Kidney epithelial cell (primary cell): ENCODE measurements at regions not wholly inside any gene's neighbourhood (a gene's known extent, or its start where the extent isn't known, plus 50 kb on each side); places are given as distances from the start of the nearest gene placed in this dataset.

ENCODE experiments used
- DNase-seq: peaks from one replicate; pipeline ENCODE4 v3.0.0-alpha.2; 2010; ENCODE audit warnings: low read depth
- H3K27me3 ChIP-seq: 2 replicates; pipeline ENCODE4 v1.6.0; 2011; ENCODE audit warnings: low read length; ENCODE audit not compliant: control insufficient read depth, insufficient read depth
- H3K36me3 ChIP-seq: 2 replicates; pipeline ENCODE4 v1.5.1; 2011; ENCODE audit warnings: low read length; ENCODE audit not compliant: control insufficient read depth, insufficient read depth
- H3K4me3 ChIP-seq: 2 replicates; pipeline ENCODE4 v1.5.1; 2011; ENCODE audit warnings: low read depth, mild to moderate bottlenecking, control low read depth, low read length
- TF ChIP-seq, protein P1 (sequence below): IDR thresholded peaks from 2 replicates; pipeline ENCODE4 v1.5.1; 2011; ENCODE audit warnings: mild to moderate bottlenecking, moderate library complexity, low read length, control low read depth, inconsistent platforms; ENCODE audit not compliant: insufficient read depth, poor library complexity, severe bottlenecking

DNA sequence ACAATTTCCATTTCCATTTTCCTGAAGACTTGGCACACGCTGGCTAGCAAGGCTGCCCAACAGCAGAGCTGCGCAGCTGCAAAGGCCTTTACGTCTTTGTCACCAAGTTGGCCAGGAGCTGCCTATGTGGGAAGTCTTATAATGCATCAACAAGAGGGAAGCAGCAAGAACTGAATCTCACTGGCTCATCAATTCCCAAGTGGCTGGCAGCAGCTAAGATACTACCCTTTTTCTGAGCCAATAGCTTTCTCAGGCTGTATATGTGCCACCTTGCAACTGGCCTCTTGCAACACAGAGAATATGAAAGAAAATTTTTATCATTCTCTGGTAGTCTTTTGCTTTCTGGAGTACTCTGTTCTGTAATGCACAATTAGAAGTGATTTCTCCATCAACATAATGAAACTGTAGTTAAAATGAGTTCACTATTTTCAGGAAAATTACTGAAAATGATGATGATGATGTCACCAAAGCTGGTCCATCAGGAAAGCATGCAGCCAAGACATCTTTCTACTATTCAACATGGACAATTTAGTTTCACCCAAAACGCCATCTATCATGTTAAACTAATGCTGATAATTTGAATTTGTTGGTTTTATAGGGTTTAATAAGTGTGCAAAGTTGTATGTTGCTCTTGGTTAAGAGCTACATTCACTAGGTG lies 97.3 kb upstream of the FOXA2 start:
- Histone ChIP-seq H3K36me3 (no peaks in the 10 kb centered on the region), H3K4me3 (no peak overlapping the region), H3K27me3 (peaks cover 2% of the 10 kb centered on the region)
- no peak for DNase-seq
- TF ChIP-seq, protein P1, sequence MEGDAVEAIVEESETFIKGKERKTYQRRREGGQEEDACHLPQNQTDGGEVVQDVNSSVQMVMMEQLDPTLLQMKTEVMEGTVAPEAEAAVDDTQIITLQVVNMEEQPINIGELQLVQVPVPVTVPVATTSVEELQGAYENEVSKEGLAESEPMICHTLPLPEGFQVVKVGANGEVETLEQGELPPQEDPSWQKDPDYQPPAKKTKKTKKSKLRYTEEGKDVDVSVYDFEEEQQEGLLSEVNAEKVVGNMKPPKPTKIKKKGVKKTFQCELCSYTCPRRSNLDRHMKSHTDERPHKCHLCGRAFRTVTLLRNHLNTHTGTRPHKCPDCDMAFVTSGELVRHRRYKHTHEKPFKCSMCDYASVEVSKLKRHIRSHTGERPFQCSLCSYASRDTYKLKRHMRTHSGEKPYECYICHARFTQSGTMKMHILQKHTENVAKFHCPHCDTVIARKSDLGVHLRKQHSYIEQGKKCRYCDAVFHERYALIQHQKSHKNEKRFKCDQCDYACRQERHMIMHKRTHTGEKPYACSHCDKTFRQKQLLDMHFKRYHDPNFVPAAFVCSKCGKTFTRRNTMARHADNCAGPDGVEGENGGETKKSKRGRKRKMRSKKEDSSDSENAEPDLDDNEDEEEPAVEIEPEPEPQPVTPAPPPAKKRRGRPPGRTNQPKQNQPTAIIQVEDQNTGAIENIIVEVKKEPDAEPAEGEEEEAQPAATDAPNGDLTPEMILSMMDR = no peak

GRCh38 chr20:22682381-22682780 lies 98.0 kb upstream of the FOXA2 start:
- H3K4me3 ChIP-seq = no peak overlapping the region
- no peaks in the 10 kb centered on the region for H3K36me3 ChIP-seq
- no peaks in the 10 kb centered on the region for H3K27me3 ChIP-seq
- DNase-seq = no peak
- TF ChIP-seq, protein P1 = no peak

DNA sequence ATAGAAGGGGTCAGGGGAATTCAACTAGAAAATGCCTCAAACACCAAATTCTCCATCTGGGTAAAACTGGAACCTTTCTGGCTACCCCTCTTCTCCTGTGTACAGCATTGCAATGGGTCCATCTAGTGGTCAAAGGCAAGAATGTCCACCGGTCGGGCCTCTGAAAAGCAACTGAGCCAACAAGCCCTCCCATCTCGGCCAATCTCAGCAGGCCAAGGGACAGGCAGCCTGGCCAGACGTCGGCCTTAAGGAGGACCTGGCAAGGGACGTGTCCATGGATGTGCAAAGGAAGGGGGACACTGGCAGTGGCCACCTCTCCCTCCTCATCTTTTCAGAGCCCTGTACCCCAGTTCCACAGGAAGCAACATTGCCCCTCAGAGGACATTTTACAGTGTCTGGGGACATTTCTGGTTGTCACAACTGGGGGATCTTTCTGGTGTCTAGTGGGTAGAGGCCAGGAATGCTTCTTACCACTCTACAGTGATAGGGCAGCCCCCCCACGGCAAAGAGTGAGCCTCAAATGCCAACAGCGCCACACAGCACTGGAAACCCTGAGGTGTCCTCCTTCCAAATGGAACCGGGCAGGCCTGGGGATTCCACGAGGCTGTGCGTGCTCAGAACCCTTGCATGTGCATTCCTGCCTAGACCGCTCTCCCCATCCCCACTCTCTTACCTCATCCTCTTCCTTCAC lies 99.8 kb upstream of the FOXA2 start:
- Histone ChIP-seq H3K27me3 (no peaks in the 10 kb centered on the region), H3K4me3 (no peak overlapping the region), H3K36me3 (no peaks in the 10 kb centered on the region)
- DNase-seq = no peak
- TF ChIP-seq, protein P1 = peak; percentile 76

- Histone ChIP-seq H3K4me3 (no peak overlapping the region), H3K36me3 (no peaks in the 10 kb centered on the region), H3K27me3 (no peaks in the 10 kb centered on the region)
- DNase-seq = no peak
- TF ChIP-seq, protein P1 = no peak
Measured at GRCh38 chr20:22684763-22685443, 100.5 kb upstream of the FOXA2 start.

GRCh38 chr20:22686097-22686496 lies 101.7 kb upstream of the FOXA2 start:
- no peaks in the 10 kb centered on the region for H3K36me3 ChIP-seq
- no peak for DNase-seq
- TF ChIP-seq, protein P1 = no peak

More at GRCh38 chr20:22686097-22686496, 101.7 kb upstream of the FOXA2 start:
- no peak overlapping the region for H3K4me3 ChIP-seq
- H3K27me3 ChIP-seq = no peaks in the 10 kb centered on the region
